ENCODE measurements at regions not wholly inside any gene's neighbourhood (a gene's known extent, or its start where the extent isn't known, plus 50 kb on each side); places are given as distances from the start of the nearest gene placed in this dataset.

DNA sequence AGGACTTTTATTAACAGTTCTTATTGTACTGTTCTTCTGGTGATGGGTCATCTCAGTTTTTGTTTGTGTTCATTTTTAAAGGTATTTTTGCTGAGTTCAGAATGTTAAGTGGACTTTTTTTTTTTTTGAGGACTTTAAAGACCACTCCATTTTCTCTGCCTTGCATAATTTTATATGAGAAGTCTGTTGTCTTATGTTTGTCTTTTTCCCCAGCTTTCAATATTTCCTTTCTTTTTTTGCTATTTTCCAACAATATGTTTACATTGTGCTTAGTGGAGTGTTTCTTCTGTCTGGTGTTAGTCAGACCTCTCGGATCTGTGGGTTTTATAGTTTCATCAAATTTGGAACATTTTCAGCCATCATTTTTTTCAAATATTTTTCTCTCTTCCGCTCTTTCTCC, 290.0 kb upstream of the TNRC6C start:
- no peak for DNase-seq (ENCODE audit: low read depth)

DNA sequence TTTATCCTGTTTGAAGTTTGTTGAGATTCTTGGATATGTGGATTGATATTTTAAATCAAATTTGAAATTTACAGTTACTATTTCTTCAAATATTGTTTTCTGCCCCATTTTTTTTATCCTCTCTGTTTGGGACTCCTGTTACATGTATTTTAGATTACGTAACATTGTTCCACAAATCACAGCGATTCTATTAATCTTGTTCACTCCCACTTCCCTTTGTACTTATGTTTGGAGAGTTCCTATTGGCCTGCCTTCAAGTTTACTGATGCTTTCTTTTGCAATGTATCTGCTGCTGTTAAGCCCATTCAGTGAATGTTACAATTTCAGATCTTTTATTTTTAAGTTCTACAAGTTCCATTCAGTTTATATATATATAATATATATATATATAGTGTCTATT, 288.3 kb upstream of the TNRC6C start:
- DNase-seq (ENCODE audit: low read depth) = no peak

DNA sequence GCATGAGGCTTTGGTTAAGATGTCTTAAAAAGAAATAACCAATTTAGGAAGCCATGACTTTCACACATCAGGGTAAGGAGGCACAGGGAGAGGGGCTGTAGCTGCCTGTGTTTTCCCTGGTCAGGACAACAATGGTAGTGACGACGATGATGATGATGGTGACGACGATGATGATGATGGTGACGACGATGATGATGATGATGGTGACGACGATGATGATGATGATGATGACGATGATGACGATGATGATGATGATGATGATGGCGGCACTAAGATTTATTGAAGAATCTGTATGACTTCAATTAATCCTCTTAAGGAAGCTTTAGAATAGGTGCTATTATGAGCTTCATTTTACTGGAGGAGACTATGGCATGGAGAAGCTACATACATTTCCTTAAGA, 284.1 kb upstream of the TNRC6C start:
- DNase-seq (ENCODE audit: low read depth) = no peak

DNA sequence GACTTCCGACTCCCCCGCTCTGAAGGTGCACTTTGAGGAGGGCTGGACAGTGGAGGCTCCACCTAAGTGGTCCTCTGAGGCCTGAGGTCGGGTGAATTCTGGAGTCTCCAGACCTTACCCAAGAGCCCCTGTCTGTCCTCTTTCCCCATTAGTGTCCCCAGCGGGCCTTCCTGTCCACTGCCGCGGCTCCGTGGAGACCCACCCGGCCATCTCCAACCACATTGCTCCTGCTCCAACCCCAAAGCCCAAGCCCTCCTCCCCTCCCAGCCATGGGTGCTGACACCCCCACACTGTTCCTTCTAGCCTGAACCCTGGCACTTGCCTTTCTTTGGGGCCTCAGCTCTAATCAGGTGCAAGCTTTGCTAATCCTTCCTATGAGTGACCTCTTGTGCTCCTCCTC, 283.1 kb upstream of the TNRC6C start:
- no peak for DNase-seq (ENCODE audit: low read depth)

DNA sequence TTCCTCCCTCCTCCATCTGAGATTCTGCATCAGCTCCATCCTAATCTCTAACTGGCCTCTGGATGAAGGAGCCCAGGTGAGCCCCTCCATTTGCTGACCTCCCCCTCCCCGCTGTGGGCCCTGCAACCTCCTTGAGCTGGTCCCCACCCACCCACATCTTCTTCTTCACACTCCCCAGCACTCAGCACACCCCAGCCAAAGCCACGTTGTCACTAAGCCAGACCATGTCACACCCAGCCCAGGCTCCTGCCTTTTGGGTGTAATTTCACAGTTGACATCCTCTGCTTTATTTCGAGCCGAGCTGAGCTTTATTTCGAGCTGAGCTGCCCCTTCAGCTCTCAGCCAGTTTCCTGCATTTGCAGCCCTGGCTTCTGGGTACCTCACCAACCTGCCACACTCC, 282.7 kb upstream of the TNRC6C start:
- no peak for DNase-seq (ENCODE audit: low read depth)

DNA sequence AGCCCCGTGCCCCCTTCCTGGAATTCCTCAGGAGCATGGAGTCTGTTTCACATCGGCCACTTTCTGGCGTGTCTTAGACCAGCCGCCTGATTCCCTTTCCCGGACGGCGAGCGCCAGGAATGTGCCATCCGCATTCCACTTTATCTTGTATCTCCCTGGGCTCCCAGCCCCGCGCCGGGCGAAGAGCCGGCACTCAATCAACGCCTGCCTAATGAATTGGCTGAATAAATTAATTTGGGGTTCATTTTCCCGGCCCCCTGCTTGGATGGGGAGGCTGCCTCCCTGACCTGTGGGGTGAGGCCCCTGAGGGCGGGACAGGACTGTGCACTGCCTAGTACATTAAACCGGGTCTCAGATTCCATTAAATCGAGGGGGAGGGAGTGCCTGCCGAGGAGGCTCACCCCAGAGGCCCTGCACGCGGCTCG, 282.3 kb upstream of the TNRC6C start:
- no peak for DNase-seq (ENCODE audit: low read depth)

DNA sequence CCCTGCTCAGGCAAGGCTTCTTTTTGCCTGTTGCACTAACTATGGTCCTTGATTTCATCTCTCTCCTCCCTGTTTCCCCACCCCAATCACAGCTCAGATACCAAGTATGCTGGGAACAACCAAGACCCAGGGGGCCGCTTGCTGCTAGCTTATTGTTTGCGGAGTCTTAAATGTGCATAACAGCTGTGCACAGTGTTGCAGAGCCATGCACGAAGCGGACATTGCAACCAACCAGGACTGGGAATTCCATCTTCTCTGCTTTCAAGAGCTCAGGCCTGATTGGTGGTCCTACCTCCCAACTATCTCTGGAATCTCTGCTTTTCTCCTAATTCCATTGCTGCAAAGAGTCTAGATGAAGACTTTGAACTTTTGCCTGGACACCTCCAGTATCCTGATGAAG, 281.3 kb upstream of the TNRC6C start:
- DNase-seq (ENCODE audit: low read depth) = no peak

DNA sequence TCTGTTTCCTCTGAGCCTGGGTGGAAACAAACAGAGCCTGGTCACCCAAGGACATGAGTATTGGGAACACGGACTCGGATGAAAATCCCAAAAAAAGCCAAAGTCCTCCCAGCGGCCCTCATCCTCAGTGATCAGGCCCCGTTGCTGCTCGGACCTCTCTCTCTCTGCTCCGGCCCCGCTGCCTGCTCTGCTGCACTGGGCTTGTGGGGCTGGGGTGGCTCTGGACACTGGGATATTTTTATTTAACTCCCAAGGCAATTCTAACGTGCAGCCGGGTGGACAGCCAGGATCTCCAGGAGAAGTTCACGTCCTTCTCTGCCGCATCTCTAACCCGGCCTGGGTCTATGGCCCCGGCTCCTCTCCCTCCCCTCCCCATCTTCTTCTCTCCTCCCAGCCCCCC, 280.9 kb upstream of the TNRC6C start:
- DNase-seq (ENCODE audit: low read depth) = no peak

DNA sequence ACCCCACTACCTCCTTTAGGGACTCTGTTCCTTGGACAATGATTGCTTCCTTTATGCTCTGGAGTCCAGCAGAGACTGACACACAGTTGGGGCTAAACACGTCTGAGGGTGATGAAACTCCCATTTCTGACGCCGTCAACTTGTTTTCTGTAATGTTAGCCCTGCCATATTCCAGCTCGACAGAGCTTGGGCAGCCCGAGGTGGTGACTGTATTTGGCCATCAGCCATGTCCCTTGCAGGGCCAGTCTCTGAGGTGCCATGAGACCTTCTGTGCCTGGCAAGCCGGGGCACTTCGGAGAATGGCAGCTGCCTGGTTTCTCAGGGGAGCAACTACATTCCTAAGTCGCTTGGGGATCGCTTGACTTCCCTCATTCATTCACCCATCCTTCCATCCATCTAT, 278.9 kb upstream of the TNRC6C start:
- no peak for DNase-seq (ENCODE audit: low read depth)

DNA sequence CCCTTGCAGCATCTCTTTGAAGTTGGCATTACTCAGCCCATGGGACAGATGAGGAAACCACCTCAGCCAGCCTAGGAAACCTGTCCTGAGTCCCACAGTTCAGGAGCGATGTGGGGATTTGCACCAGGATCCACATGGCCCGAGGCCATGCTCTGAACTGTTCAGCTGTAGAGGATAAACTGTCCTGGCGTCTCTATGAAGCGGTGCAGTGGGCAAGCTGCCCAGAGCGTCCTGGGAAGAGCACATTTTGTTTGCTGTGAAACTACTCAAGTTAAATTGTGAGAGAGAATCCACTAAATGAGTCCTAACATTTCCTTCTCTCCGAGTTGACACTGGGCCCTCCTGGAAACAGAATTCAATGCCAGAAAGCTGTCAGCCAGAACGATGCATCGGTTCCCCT, 276.6 kb upstream of the TNRC6C start:
- no peak for DNase-seq (ENCODE audit: low read depth)

DNA sequence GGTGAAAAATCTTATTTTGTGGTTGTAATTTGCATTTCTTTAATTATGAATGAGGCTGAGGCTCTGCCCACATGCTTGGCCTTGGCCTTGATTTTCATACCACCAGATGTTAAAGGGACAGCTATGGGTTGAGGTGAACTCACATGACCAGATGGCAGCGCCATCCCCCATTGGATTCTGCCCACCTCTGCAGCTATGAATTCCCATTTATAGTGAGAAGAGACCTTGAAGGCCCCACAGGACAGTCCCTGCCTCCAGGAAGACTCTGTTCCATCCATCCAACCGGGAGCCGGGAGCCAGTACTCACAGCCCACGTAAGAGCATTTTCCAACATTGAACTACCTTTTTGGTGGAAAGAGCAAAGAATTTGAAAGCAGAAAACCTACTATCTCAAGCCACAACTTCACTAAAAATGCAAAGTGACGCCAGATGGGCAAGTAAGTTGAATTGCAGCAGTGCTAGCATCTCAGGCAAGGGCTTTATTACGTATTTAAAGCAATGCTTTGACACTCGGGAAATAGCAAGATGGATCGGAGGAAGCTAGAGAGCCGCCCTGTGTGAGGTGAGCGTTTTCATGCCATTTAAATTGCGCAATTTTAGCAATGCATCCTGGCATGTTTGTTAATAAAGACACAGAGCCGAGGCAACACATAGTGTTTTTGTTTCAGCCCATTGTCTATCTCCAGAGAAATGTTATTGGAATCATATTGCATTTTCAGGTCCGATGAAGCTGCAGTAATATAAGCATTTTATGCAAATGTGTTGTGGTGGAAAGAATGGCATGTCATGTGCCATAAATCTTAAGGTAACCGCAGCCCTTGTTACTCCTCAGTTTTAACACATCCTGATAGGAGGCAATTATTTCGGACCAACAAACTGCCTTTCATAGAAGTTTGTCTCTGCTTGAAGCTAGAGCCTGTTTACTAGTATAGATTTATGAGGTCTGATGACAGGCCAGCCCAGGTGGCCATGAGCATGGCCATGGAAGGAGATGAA, 273.4 kb upstream of the TNRC6C start:
- DNase-seq (ENCODE audit: low read depth) = no peak

DNA sequence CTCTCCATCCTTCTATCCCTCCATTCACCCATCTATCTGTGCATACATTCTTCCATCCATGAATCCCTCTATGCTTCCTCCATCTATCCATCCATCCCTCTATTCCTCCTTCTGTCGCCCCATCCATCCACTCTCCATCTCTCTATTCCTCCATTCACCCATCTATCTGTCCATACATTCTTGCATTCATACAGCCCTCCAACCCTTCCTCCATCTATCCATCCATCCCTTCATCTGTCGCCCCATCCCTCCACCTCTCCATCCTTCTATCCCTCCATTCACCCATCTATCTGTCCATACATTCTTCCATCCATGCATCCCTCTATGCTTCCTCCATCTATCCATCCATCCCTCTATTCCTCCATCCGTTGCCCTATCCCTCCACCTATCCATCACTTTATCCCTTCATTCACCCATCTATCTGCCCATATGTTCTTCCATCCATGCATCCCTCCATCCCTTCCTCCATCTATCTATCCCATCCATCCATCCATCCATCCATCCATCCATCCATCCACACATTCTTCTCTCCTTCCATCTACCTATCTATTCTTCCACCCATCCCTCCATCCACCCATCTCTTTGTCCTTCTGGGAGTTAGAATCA, 272.5 kb upstream of the TNRC6C start:
- no peak for DNase-seq (ENCODE audit: low read depth)

DNA sequence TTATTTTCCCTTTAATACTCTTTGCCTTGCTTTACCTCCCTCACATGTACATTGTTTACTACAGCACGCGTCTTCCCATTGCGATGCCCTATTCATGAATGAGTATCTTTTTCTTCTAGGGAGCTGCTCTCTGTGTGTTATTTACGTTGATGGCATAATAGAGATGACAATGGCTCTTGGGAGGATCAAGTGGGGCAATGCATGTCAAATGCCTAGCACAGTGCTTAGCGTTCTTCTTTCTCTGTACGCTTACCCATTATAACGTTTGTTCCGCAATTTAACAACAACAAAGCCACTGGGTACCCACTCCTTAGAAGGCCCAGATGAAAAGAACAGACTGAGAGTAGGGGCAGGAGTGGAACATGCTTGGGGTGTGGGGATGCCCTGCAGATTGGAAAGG, 271.6 kb upstream of the TNRC6C start:
- DNase-seq (ENCODE audit: low read depth) = no peak

DNA sequence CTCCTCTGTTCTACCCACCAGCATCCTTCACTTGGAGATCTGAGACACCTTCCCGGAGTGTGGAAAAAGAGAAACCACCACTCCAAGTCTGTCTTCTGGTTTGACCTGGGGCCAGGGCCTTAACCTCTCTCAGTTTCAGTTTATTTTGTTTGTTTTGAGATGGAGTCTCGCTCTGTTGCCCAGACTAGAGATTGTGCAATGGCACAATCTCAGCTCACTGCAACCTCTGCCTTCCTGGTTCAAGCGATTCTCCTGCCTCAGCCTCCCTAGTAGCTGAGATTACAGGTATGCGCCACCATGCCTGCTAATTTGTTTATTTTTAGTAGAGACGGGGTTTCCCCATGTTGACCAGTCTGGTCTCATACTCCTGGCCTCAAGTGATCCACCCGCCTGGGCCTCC, 271.1 kb upstream of the TNRC6C start:
- DNase-seq (ENCODE audit: low read depth) = no peak

DNA sequence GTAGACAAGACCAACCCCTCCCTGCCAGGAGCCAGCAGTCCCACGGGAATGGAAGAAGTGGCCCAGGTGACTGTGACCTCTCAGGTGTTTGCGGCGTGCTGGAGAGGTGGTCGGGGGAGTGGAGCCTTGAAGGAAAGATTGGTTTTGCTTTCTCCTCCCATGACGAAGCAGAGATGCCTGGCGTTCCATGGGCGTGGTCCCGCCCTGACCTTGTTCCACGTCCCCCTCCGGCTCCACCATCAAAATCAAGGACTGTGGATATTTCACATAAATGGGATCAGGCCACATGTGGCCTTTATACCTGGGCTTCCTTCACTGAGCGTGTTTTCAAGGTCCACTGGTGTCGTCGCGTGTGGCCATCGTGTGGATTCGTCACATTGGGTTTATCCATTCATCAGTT, 270.6 kb upstream of the TNRC6C start:
- no peak for DNase-seq (ENCODE audit: low read depth)

DNA sequence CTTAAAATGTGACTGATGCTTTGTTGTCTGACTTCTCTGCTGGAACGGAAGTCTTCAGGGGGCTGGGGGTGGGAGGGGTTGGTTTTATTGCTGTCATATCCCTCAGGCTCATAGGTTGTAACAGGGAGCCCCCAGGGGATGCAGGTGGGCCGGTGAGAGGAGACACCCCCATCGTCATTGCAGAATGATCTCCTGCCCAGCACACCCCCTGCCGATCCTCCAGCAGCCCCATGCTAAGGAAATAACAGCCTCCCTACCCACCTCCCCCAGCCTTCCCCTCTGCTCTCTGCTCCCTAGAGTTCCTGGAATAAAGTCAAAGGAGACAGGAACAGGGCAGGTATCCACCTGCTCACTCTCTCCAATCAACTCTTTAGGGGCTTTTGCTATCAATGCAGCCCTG, 270.1 kb upstream of the TNRC6C start:
- no peak for DNase-seq (ENCODE audit: low read depth)

DNA sequence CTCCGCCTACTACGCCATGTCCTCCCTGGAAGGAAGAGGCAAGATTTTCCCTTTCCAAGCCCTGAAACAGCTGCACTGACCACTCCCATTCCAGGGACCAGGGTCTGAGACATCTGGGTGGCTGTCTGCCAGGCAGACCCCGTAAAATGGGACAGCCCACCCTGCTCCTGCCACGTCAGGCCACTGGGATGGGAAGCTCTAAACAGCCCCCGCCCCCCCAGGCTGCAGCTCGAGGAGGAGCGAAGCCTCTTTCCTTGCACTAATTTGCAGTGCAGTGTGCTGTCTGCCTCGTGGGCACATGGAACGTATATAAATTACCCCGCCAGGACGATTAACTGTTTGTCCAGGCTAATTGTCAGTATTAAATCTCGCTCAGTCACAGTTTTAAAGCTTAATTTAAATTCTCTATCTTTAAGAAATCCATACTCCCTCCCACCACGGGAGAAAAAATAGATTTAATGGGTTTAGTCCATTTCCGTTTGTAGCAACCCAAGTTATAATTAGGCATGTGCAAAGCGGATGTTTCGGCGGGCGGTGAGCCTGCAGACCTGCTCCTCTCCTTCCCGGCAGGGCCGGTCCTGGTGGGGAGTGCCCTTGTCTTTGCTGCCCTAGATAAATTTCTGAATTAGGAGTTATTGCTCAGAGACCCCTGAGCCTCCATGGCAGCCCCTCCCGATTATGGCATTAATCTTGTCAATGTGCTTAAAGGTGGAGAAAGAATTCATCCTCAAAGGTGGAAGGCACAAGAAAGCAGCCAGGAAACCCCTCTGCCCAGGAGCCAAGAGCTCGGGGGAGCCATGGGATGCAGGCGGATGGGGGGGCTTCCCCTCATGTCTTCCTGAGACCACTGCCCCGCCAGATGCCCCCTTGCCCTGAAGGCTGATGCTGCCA, 268.0 kb upstream of the TNRC6C start:
- peak; percentile 44 for DNase-seq (ENCODE audit: low read depth)

DNA sequence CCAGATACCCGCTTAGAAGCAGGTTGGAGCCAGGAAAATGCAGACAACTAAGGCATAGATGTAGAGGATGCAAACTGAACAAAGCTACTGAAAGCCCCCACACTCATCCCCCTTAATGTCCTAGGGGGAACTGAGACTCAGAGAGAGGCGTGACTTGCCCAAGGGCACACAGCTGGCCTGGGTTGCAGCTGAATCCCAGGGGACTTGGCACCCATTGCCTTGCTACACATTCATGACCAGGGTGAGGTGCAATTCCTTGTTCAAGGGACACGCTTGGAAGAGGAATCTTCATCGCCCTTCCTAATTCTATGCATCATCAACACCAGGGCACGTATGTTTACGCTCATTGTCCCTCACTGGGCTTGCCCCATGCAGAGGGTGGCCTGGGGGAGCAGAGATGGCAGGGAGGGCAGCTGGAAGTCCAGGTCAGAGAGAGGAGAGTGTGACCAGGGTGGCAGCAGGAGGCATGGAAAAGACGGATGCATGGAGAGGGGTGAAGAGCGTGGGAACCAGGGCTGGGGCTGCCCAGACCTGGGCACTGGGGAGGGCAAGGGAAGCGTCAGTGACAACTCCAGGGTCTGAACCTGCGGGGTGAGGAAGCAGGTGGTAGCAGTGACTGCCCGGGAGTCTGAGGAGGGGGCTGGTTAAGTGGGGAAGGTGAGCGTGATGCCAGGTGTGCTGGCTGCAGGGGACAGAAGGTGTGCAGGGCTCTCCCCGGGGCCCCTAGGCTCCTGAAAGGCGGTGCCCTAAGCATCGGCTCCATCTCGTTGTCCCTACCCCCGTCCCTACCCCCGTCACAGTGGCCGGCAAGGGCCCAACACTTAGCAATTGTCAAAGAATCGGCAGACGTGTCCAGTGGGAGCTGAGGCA, 267.1 kb upstream of the TNRC6C start:
- DNase-seq (ENCODE audit: low read depth) = no peak

DNA sequence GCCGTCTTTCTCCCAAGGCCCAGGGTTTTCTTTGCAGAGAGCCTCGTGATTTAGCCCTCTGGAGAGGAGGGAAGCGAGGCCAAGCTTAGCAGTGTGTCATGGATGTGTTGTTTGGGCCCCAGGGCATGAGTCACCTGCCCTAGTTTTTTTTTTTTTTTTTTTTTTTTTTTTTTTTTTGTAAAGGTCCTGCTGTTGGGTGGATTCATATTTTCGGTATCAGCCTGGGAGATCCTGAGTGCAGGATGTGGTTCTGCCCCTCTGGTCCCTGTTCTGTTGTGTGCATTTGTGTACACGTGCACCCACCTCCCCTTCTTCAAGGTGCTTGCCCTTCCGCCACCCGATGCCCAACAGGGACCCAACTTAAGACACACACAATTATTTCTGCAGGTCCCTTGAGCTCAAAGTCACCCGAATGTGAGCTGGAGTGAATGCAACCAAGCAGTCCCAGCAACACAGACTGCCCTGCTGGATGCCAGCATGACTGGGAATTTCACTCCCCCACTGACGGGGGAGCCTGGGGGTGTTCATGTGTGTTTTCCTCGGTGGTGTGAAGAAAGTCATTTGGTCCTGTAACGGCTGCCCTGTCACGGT, 265.8 kb upstream of the TNRC6C start:
- peak; percentile 87 for DNase-seq (ENCODE audit: low read depth)

DNA sequence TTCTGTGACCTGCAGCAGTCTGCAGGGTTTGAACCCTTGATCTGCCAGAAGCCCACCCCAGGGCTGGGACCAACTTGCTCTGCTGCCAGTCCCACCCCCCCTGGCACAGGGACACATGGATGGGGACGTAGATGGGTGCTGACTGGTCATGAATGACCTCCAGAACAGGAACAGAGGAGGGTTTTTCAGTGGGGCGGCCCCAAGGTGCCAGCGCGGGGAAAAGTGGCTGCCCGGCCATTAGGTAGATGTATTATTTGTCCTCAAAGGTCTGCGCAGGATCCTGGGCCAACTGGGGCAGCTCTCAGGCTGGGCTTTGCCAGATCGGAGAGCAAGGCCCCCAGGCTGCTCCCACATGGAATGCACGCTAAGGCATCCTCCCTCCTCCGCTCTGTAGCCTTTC, 265.2 kb upstream of the TNRC6C start:
- no peak for DNase-seq (ENCODE audit: low read depth)

DNA sequence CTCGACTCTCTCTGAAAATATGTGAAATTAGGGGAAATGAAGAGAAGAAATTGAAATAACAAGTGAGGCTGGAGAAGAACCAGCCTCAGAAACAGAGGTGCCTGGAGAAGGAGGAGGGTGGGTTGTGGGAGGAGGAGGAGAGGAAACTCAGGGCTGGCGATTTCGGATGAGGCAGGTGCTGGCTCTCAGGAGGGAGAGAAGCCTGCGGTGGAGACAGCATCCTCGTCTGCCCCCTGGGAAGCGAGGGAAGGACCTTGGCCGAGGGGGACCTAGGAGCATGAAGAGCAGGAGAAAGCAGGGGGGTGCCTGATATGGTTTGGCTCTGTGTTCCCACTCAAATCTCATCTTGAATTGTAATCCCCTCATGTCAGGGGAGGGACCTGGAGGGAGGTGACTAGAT, 264.7 kb upstream of the TNRC6C start:
- no peak for DNase-seq (ENCODE audit: low read depth)

Data from Daoy (cell line).